ENCODE measurements at regions not wholly inside any gene's neighbourhood (a gene's known extent, or its start where the extent isn't known, plus 50 kb on each side); places are given as distances from the start of the nearest gene placed in this dataset.

DNA sequence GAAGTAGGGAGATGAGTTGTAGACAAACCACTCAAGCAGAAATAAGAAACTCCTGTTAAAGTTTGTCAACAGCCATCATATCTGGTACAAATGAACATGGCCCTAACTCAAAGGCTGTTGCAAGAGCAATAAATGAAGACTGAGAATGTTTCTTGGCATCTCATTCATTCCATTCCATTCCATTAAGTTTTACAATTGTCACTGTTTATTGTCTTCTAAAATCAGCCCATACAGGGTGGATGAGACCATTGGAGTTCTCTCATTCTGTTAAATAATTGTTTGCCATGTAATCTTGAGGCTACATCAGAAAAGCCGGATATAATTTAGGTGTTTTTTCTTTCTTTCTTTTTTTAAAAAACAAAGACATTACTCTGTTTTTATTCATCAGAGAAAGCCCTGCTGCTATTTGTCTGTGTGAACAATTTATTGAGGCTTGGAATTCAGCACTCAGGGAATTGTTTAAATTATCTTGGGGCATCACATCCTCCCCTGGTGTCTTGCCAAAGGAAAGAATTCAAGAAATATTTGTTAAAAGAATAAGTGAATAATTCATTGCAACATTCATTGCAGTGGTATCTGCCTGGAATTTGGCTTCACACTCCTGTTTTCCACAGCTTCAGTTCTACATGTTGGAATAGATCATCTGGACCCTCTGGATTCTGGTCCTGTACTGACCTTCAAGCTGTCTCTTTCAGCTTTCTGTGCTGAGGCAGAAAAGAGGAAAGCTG lies 604.5 kb downstream of the PLPP3 start:
- H3K27ac ChIP-seq, result no peak overlapping the region
- TF ChIP-seq CTCF (conservative IDR thresholded peaks at IDR 0.05), result no peak

DNA sequence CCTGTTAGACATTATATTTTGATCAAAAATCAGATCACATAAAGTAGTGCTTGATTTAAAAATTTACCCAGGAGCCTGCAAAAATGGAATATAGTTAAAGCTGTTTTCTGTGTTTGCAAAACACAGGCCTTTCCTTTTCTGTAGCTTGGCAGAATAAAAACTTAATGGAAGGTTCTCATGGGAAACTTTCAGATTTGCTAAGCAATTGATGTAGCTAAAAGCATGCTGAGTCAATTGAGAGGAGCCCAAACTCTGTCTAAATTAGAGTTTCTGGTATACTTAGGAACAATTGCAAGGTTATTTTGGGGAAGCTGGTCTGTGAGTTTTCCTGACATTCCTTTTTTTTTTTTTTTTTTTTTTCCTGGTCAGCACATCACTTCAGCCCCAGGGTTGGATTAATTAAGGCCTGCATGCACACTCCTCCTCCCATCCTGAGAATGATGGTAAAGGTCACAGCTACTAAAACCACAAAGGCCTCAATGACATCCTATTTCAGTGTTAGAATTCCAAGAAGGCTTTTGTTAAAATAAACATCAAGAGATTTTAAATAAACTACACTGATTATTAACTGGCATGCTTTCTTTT lies 608.7 kb downstream of the PLPP3 start:
- no peak for TF ChIP-seq CTCF (conservative IDR thresholded peaks at IDR 0.05)
- no peak overlapping the region for H3K27ac ChIP-seq

DNA sequence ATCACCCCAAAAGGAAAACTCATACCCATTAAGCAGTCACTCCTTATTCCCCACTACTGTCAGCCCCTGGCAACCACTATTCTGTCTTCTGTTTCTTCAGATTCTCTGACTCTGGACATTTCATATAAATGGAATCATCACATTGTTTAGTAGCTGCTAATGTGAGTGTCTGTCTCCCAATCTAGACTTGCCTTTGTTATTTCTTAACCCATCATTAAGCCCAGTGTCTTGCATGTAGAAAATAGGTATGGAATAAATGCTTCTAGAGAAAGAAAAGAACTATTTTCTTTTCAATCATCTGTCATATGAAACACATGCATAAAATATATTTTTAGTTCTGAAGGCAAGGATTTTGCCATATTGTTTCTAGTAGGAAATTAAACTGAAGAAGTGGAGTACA lies 610.0 kb downstream of the PLPP3 start:
- no peak for TF ChIP-seq CTCF (conservative IDR thresholded peaks at IDR 0.05)
- no peak overlapping the region for H3K27ac ChIP-seq

DNA sequence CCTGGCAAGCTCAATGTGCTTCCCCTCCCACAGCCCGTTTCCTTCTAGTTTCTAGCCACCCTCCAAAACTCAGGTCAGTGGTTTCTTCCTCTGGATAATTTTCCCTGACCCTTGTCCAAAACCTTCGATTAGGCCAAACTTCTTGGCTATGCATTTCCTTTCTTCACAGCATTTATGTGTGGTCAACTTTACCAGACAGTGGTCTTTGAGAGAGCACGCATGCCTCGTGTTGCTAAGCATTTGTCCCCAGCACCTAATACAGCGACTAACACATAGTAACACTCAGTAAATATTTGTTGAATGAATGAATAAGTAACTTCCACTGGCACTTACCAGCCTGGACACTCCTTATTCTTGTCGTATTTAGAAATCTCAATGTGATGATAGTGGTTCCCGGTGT lies 610.7 kb downstream of the PLPP3 start:
- no peak for TF ChIP-seq CTCF (conservative IDR thresholded peaks at IDR 0.05)
- no peak overlapping the region for H3K27ac ChIP-seq

- H3K27ac ChIP-seq, result peak overlapping the region; percentile 24; the same call in 1 of the 2 replicates
- TF ChIP-seq CTCF (conservative IDR thresholded peaks at IDR 0.05), result no peak
Measured at GRCh38 chr1:55965981-55966461, 613.3 kb downstream of the PLPP3 start.

DNA sequence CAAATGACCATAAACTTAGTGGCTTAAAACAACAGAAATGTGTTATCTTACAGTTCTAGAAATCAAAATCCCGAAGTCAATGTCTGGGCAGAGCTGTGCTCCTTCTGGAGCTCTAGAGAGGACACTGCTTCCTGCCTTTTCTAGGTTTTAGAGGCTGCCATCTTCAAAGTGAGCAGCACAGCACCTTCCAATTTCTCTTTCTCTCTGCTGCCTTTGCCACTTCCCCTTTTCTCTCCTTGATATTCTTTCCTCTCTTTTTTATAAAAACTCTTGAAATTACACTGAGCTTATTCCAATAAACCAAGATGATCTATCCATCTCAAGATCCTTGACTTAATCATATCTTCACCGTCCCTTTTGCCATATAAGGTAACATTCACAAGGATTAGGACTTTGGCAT lies 616.9 kb downstream of the PLPP3 start:
- H3K27ac ChIP-seq, result no peak overlapping the region
- TF ChIP-seq CTCF (conservative IDR thresholded peaks at IDR 0.05), result no peak

- no peak for TF ChIP-seq CTCF (conservative IDR thresholded peaks at IDR 0.05)
- no peak overlapping the region for H3K27ac ChIP-seq
Measured at GRCh38 chr1:55959136-55959548, 620.2 kb downstream of the PLPP3 start.

All from VCaP (cell line).